DOHH2 (cell line): ENCODE measurements at regions not wholly inside any gene's neighbourhood (a gene's known extent, or its start where the extent isn't known, plus 50 kb on each side); places are given as distances from the start of the nearest gene placed in this dataset.

ENCODE experiments used
- H3F3A ChIP-seq: fragments of 200-600 bp; sonication (generic), shearing (Covaris generic); 2 replicates; pipeline ENCODE4 v1.6.0; 2016; ENCODE audit warnings: antibody characterized with exemption, mild to moderate bottlenecking; ENCODE audit not compliant: control insufficient read depth, insufficient read depth
- H3K27ac ChIP-seq: fragments of 200-600 bp; sonication (generic); 2 replicates; pipeline ENCODE4 v1.5.1; 2014; ENCODE audit warnings: low read depth, mild to moderate bottlenecking, low read length, moderate library complexity
- H3K27me3 ChIP-seq: fragments of 200-600 bp; sonication (generic); 2 replicates; pipeline ENCODE4 v1.6.1; 2014; ENCODE audit warnings: mild to moderate bottlenecking, low read length, mixed read lengths; ENCODE audit not compliant: control insufficient read depth
- H3K36me3 ChIP-seq: fragments of 200-600 bp; sonication (generic); 2 replicates; pipeline ENCODE4 v1.6.1; 2014; ENCODE audit warnings: mild to moderate bottlenecking, low read length, moderate library complexity, mixed read lengths; ENCODE audit not compliant: control insufficient read depth
- H3K4me1 ChIP-seq: fragments of 200-600 bp; sonication (generic); 2 replicates; pipeline ENCODE4 v1.6.1; 2014; ENCODE audit warnings: mild to moderate bottlenecking, low read length, mixed read lengths; ENCODE audit not compliant: control insufficient read depth
- H3K4me2 ChIP-seq: fragments of 200-600 bp; sonication (generic); 2 replicates; pipeline ENCODE4 v1.6.0; 2014; ENCODE audit warnings: mild to moderate bottlenecking, low read length, moderate library complexity
- H3K4me3 ChIP-seq: fragments of 200-600 bp; sonication (generic); 2 replicates; pipeline ENCODE4 v1.5.1; 2014; ENCODE audit warnings: mild to moderate bottlenecking, low read length, mixed read lengths
- H3K79me2 ChIP-seq: fragments of 200-600 bp; sonication (generic); 2 replicates; pipeline ENCODE4 v1.6.1; 2014; ENCODE audit warnings: mild to moderate bottlenecking, low read length, mixed read lengths; ENCODE audit not compliant: control insufficient read depth
- H3K9me2 ChIP-seq: fragments of 200-600 bp; sonication (generic); replicated peaks from 2 replicates; pipeline ENCODE4 v1.6.1; 2014; ENCODE audit warnings: mild to moderate bottlenecking, low read length, mixed read lengths; ENCODE audit not compliant: control insufficient read depth
- H3K9me3 ChIP-seq: fragments of 200-600 bp; sonication (generic); 2 replicates; pipeline ENCODE4 v1.6.1; 2014; ENCODE audit warnings: antibody characterized with exemption, low read length, mixed read lengths; ENCODE audit not compliant: control insufficient read depth, insufficient read depth
- H4K20me1 ChIP-seq: fragments of 200-600 bp; sonication (generic); 2 replicates; pipeline ENCODE4 v1.6.0; 2014; ENCODE audit warnings: low read depth, mild to moderate bottlenecking, antibody characterized with exemption, low read length, moderate library complexity; ENCODE audit not compliant: control insufficient read depth, insufficient read depth
- EZH2phosphoT487 ChIP-seq: fragments of 200-600 bp; sonication (generic); IDR thresholded peaks from 2 replicates; pipeline ENCODE4 v1.6.1; 2017; ENCODE audit warnings: borderline replicate concordance, mild to moderate bottlenecking, antibody characterized with exemption, low read length, moderate library complexity, mixed read lengths
- TF ChIP-seq, protein P1 (sequence below): fragments of 200-600 bp; sonication (generic); IDR thresholded peaks from one replicate; pipeline ENCODE4 v1.5.1; 2014; ENCODE audit warnings: antibody characterized with exemption, mild to moderate bottlenecking, low read depth, low read length; ENCODE audit not compliant: poor library complexity, severe bottlenecking

DNA sequence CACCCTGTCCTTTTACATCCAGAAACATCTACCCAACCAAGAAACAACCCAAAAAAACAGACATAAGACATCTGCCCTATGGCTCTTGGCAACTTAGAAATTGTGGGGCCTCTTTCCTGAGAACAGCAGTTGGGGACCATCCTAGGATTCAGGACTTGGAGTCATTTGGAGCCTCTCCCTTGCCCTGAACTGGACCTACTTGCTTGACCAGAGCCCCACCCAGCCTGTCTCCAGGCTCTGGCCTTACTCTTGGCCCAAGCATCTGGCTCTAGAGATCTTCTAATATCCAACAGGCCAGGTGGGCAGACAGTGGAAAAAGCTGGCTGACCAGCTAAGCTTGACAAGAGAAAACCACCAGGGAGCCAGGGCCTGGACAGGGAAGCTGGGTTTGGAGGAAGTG lies 99.1 kb upstream of the C2CD4B start:
- Histone ChIP-seq H3K4me2 (no peak overlapping the region), H3K4me1 (no peaks in the 10 kb centered on the region), H4K20me1 (no peaks in the 10 kb centered on the region), H3K9me2 (no peaks in the 10 kb centered on the region), H3F3A (no peaks in the 10 kb centered on the region), H3K27ac (no peak overlapping the region), H3K27me3 (no peaks in the 10 kb centered on the region), H3K79me2 (no peaks in the 10 kb centered on the region), H3K9me3 (peaks cover 32% of the 10 kb centered on the region), H3K4me3 (no peak overlapping the region), H3K36me3 (no peaks in the 10 kb centered on the region)
- TF ChIP-seq, protein P1, sequence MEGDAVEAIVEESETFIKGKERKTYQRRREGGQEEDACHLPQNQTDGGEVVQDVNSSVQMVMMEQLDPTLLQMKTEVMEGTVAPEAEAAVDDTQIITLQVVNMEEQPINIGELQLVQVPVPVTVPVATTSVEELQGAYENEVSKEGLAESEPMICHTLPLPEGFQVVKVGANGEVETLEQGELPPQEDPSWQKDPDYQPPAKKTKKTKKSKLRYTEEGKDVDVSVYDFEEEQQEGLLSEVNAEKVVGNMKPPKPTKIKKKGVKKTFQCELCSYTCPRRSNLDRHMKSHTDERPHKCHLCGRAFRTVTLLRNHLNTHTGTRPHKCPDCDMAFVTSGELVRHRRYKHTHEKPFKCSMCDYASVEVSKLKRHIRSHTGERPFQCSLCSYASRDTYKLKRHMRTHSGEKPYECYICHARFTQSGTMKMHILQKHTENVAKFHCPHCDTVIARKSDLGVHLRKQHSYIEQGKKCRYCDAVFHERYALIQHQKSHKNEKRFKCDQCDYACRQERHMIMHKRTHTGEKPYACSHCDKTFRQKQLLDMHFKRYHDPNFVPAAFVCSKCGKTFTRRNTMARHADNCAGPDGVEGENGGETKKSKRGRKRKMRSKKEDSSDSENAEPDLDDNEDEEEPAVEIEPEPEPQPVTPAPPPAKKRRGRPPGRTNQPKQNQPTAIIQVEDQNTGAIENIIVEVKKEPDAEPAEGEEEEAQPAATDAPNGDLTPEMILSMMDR: no peak
- TF ChIP-seq EZH2phosphoT487: no peak

DNA sequence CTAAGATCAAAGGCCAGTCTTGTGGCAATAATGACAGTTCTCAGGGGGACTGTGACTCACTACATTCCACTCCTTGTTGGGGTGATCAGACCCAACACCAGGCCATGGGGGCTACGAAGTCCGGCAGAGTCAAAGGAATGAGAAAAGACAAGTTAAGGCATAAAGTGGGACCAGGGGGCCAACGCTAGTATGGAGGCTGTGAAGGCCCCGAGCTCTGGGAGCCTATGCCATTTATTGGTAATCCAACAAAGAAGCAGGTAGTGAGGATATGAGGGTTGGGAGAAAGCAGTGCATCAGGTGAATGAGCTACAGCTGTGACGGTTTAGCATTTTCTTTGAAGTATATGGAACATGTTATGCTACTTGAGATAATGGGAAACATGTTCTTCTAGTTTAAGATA lies 104.4 kb upstream of the C2CD4B start:
- H3K9me3 ChIP-seq: peaks cover 24% of the 10 kb centered on the region
- no peaks in the 10 kb centered on the region for H3K9me2 ChIP-seq
- no peak overlapping the region for H3K4me3 ChIP-seq
- H3K27ac ChIP-seq: no peak overlapping the region
- no peaks in the 10 kb centered on the region for H3K79me2 ChIP-seq
- no peaks in the 10 kb centered on the region for H3F3A ChIP-seq
- H3K4me1 ChIP-seq: no peaks in the 10 kb centered on the region
- no peaks in the 10 kb centered on the region for H3K36me3 ChIP-seq
- no peak overlapping the region for H3K4me2 ChIP-seq
- H3K27me3 ChIP-seq: no peaks in the 10 kb centered on the region
- no peaks in the 10 kb centered on the region for H4K20me1 ChIP-seq
- no peak for TF ChIP-seq EZH2phosphoT487

DNA sequence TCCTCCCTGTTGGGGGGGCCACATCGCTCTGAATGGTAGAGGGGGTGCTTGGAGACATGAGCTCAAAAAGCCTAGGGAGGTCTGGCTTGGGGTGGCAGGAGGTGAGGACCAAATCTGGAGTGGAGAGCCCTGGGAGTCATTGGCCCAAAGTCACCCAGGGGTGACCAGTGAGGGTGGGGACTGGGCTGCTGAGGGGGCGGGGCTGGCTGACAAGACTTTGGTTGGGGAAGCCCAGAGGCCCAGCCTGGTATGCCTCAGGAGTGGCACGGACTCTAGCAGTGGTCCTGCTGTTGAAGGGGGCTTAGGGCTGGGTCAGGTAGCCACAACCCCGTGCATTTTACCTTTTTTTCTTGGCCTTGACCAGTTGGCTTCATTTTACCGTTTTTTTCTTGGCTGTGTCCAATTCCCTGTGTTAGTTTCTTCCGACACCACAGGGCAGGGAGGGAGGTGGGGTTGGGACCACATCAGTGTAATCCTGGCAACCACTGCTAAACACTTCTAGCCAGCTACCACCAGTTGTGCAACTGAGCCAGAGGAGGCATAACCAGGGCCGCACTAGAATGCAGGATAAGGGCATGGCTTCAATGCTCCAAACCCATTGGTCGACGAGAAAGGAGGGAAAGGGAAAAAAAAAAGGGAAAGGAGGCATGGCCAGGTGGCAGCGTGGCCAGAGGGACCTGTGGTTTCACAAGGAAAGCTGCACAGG lies 105.3 kb upstream of the C2CD4B start:
- no peak overlapping the region for H3K4me3 ChIP-seq
- H3K36me3 ChIP-seq: no peaks in the 10 kb centered on the region
- no peak overlapping the region for H3K27ac ChIP-seq
- H3F3A ChIP-seq: no peaks in the 10 kb centered on the region
- H3K79me2 ChIP-seq: no peaks in the 10 kb centered on the region
- TF ChIP-seq EZH2phosphoT487: no peak
- TF ChIP-seq, protein P1: no peak
- H4K20me1 ChIP-seq: no peaks in the 10 kb centered on the region
- peaks cover 24% of the 10 kb centered on the region for H3K9me3 ChIP-seq
- H3K27me3 ChIP-seq: no peaks in the 10 kb centered on the region
- H3K9me2 ChIP-seq: no peaks in the 10 kb centered on the region
- H3K4me2 ChIP-seq: no peak overlapping the region
- H3K4me1 ChIP-seq: no peaks in the 10 kb centered on the region

DNA sequence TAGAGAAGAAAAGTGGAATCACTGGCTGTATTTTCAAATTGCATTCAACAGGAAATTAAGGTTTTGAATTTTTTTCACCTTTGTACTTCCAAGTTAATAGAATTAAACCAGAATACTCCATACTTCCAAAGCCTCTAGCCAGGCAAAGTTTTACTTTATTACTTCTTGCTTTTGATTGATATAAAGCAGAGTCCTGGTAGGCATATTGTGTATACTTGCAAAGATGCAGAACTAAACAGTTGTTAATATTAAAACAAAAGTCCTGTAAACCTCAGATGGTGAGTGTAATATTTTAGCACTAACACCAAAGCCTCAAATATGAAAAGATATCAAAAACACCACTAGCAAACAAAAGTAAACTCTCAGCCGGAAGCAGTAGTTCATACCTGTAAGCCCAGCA lies 107.2 kb upstream of the C2CD4B start:
- H4K20me1 ChIP-seq: no peaks in the 10 kb centered on the region
- H3K27ac ChIP-seq: no peak overlapping the region
- H3K9me3 ChIP-seq: peaks cover 24% of the 10 kb centered on the region
- H3K79me2 ChIP-seq: no peaks in the 10 kb centered on the region
- no peaks in the 10 kb centered on the region for H3F3A ChIP-seq
- no peaks in the 10 kb centered on the region for H3K9me2 ChIP-seq
- no peaks in the 10 kb centered on the region for H3K36me3 ChIP-seq
- no peak for TF ChIP-seq EZH2phosphoT487
- TF ChIP-seq, protein P1: no peak
- H3K4me3 ChIP-seq: no peak overlapping the region
- no peaks in the 10 kb centered on the region for H3K4me1 ChIP-seq
- no peaks in the 10 kb centered on the region for H3K27me3 ChIP-seq
- no peak overlapping the region for H3K4me2 ChIP-seq
